ENCODE measurements at regions not wholly inside any gene's neighbourhood (a gene's known extent, or its start where the extent isn't known, plus 50 kb on each side); places are given as distances from the start of the nearest gene placed in this dataset.

- no peaks in the 10 kb centered on the region for H3K27me3 Mint-ChIP-seq (ENCODE audit: insufficient read depth)
- DNase-seq = no peak
- TF ChIP-seq CTCF (IDR thresholded peaks at IDR 0.05) = peak; percentile 40
- H3K9me3 Mint-ChIP-seq = peaks cover 26% of the 10 kb centered on the region
- no peak overlapping the region for H3K27ac Mint-ChIP-seq
- no peaks in the 10 kb centered on the region for H3K4me1 Mint-ChIP-seq (ENCODE audit: low read depth)
- no peak overlapping the region for H3K4me3 Mint-ChIP-seq
- peaks cover 7% of the 10 kb centered on the region for H3K36me3 Mint-ChIP-seq (ENCODE audit: low read depth)
Observed at GRCh38 chr4:167290678-167291077, 56.4 kb upstream of the SPOCK3 start.

GRCh38 chr4:167308876-167309275, 74.6 kb upstream of the SPOCK3 start:
- TF ChIP-seq CTCF (IDR thresholded peaks at IDR 0.05) = no peak
- Mint-ChIP-seq H3K9me3 (peaks cover 23% of the 10 kb centered on the region), H3K4me1 (ENCODE audit: low read depth) (no peaks in the 10 kb centered on the region), H3K4me3 (no peak overlapping the region), H3K36me3 (ENCODE audit: low read depth) (no peaks in the 10 kb centered on the region; the same call in 1 of the 2 replicates), H3K27ac (no peak overlapping the region), H3K27me3 (ENCODE audit: insufficient read depth) (no peaks in the 10 kb centered on the region)
- DNase-seq = no peak

GRCh38 chr4:167321299-167321698, 87.0 kb upstream of the SPOCK3 start:
- no peaks in the 10 kb centered on the region for H3K27me3 Mint-ChIP-seq (ENCODE audit: insufficient read depth)
- H3K27ac Mint-ChIP-seq = no peak overlapping the region
- no peak for DNase-seq
- H3K9me3 Mint-ChIP-seq = peaks cover 20% of the 10 kb centered on the region
- no peaks in the 10 kb centered on the region for H3K4me1 Mint-ChIP-seq (ENCODE audit: low read depth)
- TF ChIP-seq CTCF (IDR thresholded peaks at IDR 0.05) = no peak
- no peak overlapping the region for H3K4me3 Mint-ChIP-seq
- H3K36me3 Mint-ChIP-seq (ENCODE audit: low read depth) = no peaks in the 10 kb centered on the region

GRCh38 chr4:167339781-167340180, 105.5 kb upstream of the SPOCK3 start:
- Mint-ChIP-seq H3K36me3 (ENCODE audit: low read depth) (peaks cover 6% of the 10 kb centered on the region; the same call in 1 of the 2 replicates), H3K27me3 (ENCODE audit: insufficient read depth) (no peaks in the 10 kb centered on the region; the same call in 1 of the 2 replicates), H3K27ac (no peak overlapping the region), H3K4me1 (ENCODE audit: low read depth) (no peaks in the 10 kb centered on the region), H3K9me3 (peaks cover 41% of the 10 kb centered on the region), H3K4me3 (no peak overlapping the region)
- TF ChIP-seq CTCF (IDR thresholded peaks at IDR 0.05) = no peak
- DNase-seq = no peak

- no peak for TF ChIP-seq CTCF (IDR thresholded peaks at IDR 0.05)
- Mint-ChIP-seq H3K27me3 (ENCODE audit: insufficient read depth) (no peaks in the 10 kb centered on the region), H3K4me1 (ENCODE audit: low read depth) (no peaks in the 10 kb centered on the region), H3K27ac (no peak overlapping the region), H3K9me3 (peaks cover 4% of the 10 kb centered on the region; the same call in 1 of the 2 replicates), H3K4me3 (no peak overlapping the region), H3K36me3 (ENCODE audit: low read depth) (no peaks in the 10 kb centered on the region)
- no peak for DNase-seq
Observed at GRCh38 chr4:167359711-167360110, 125.4 kb upstream of the SPOCK3 start.

All from HFFc6 (cell line).